Activated T-helper 1 cell treated with anti-CD3 and anti-CD28 coated beads, Interleukin-12 subunit alpha, Interleukin-12 subunit beta, Interleukin-2, Interleukin-4 antibody, amounts not matched to agents 30 ng/mL and 10 ng/mL and 1 ng/mL, durations not matched to agents 14 hours and 24 hours and 36 hours (primary cell): ENCODE measurements at regions not wholly inside any gene's neighbourhood (a gene's known extent, or its start where the extent isn't known, plus 50 kb on each side); places are given as distances from the start of the nearest gene placed in this dataset.

Experiments
- DNase-seq: peaks from one replicate; pipeline ENCODE4 v3.0.0; 2021; ENCODE audit warnings: low spot score
- H3K27ac Mint-ChIP-seq: one replicate; pipeline ENCODE4 v1.8.0; 2021; ENCODE audit warnings: mild to moderate bottlenecking, mixed read lengths
- H3K27me3 Mint-ChIP-seq: one replicate; pipeline ENCODE4 v1.8.0; 2022; ENCODE audit warnings: mild to moderate bottlenecking, moderate library complexity, mixed read lengths; ENCODE audit not compliant: insufficient read depth
- H3K36me3 Mint-ChIP-seq: one replicate; pipeline ENCODE4 v1.8.0; 2021; ENCODE audit warnings: low read depth, mixed read lengths
- H3K4me1 Mint-ChIP-seq: one replicate; pipeline ENCODE4 v1.8.0; 2021; ENCODE audit warnings: low read depth, mixed read lengths
- H3K4me3 Mint-ChIP-seq: one replicate; pipeline ENCODE4 v1.8.0; 2021; ENCODE audit warnings: mild to moderate bottlenecking, moderate library complexity, mixed read lengths
- H3K9me3 Mint-ChIP-seq: one replicate; pipeline ENCODE4 v1.8.0; 2021; ENCODE audit warnings: mixed read lengths
- intact Hi-C: fragments of 100-400 bp; cut with micrococcal nuclease; formaldehyde crosslinking; loops from one replicate; pipeline ENCODE4 v1.15.1; 2024

GRCh38 chr1:90204780-90205179, 209.9 kb downstream of the ZNF326 start:
- H3K27me3 Mint-ChIP-seq = no peaks in the 10 kb centered on the region
- H3K4me3 Mint-ChIP-seq = no peak overlapping the region
- intact Hi-C loops = no loop called here
- no peaks in the 10 kb centered on the region for H3K36me3 Mint-ChIP-seq
- H3K9me3 Mint-ChIP-seq = no peaks in the 10 kb centered on the region
- DNase-seq = no peak
- no peak overlapping the region for H3K27ac Mint-ChIP-seq
- H3K4me1 Mint-ChIP-seq = no peaks in the 10 kb centered on the region

- intact Hi-C loops = no loop called here
- Mint-ChIP-seq H3K4me1 (no peaks in the 10 kb centered on the region), H3K27ac (no peak overlapping the region), H3K9me3 (no peaks in the 10 kb centered on the region), H3K27me3 (no peaks in the 10 kb centered on the region), H3K4me3 (no peak overlapping the region), H3K36me3 (no peaks in the 10 kb centered on the region)
- no peak for DNase-seq
Observed at GRCh38 chr1:90204023-90204590, 209.2 kb downstream of the ZNF326 start.

DNA sequence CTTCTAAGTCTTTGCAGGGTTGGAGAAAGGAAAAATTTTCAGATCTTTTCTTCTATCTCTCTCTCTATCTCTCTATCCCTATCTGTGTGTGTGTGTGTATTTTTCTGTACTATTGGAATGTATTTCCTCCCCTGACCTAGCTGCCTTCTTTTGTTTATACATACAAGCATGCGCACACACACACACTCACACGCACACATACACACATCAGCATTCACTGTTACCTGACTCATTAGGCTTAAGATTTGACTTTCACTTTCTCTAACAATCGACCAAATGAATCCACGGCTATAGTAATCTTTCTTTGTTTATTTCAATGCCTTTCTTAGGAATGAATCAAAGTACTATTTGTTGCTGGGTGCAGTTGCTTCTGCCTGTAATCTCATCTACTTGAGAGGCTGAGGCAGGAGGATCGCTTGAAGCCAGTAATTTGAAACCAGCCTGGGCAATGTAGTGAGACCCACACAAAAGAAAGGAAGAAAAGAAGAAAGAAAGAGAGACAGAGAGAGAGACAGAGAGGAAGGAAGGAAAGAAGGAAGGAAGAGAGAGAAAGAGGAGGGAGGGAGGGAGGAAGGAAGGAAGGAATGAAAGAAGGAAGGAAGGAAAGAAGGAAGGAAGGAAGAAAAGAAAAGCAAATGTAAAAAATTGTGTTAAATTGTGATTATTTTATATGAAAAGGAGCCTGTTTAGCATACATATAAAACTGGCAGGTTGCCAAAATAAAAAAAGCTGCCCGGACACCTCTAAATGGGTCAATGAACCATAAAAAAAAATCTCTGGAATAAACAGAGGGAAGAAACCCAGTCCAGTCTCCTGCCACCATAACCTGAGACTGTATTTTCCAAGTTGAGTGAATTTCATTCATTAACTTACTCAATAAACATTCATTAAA, 206.8 kb downstream of the ZNF326 start:
- intact Hi-C loops = no loop called here
- DNase-seq = no peak
- H3K9me3 Mint-ChIP-seq = no peaks in the 10 kb centered on the region
- no peaks in the 10 kb centered on the region for H3K27me3 Mint-ChIP-seq
- no peak overlapping the region for H3K4me3 Mint-ChIP-seq
- no peaks in the 10 kb centered on the region for H3K36me3 Mint-ChIP-seq
- H3K4me1 Mint-ChIP-seq = no peaks in the 10 kb centered on the region
- no peak overlapping the region for H3K27ac Mint-ChIP-seq

DNA sequence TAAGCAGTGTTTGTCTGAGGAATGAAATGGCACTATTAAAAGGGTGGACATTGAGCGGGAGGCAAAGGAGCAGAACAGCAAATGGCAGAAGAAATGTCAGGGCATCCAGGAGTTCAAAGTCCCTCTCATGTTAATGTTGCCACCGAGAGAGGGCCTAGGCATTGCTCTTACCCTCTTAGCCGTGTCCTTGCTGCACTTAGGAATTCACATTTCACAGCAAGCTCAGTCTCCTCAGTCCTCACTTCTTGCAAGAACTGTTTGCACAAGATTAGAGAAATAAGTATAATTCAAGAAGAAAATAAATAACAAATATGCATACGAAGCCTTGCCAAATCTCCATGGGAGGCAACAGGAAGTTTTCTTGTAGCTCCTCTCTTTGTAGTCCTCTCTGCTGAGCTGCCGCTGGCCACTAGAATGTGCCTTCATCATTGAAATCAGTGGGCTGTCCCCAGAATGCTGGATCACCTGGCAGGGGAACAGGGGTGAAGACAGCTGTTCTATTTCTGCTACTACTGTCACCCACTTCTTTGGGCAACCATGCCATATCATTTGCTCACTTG, 205.8 kb downstream of the ZNF326 start:
- Mint-ChIP-seq H3K4me3 (no peak overlapping the region), H3K27ac (no peak overlapping the region), H3K36me3 (no peaks in the 10 kb centered on the region), H3K4me1 (no peaks in the 10 kb centered on the region), H3K27me3 (no peaks in the 10 kb centered on the region), H3K9me3 (no peaks in the 10 kb centered on the region)
- intact Hi-C loops = no loop called here
- no peak for DNase-seq

DNA sequence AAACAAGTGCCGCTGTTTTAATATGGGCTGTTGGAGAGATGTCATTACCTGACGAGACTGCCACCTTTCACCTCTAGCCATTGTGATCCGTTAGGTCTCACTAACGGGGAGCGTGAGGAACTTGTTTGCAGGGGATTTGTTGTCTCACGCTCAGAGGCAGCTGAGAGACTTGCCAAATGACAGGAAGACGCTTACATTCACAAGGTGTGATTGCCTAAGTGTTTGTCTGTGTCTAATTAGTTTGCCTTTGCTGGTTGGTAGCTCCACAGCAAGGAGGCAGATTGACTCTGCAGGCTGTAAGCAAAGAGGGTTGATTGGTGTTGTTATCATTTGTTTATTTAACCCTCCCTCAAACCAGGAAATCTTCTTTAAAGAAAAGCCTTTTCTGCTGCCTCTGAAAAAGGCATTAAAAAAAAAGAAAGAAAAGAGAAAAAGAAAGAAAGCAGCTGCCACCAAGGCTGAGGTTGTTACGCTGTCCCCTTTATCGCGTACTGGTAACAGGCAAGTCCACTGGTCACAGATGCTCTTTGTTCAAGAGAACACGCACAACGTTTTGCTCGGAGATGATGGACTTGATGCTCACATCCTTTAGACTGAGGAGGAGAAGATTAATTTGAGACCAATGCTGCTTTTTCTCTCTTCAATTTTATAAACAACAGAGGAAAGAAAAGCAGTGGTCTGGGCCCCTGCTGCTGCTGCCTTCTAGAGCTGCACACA, 203.9 kb downstream of the ZNF326 start:
- Mint-ChIP-seq H3K36me3 (no peaks in the 10 kb centered on the region), H3K4me3 (no peak overlapping the region), H3K27ac (no peak overlapping the region), H3K4me1 (no peaks in the 10 kb centered on the region), H3K9me3 (no peaks in the 10 kb centered on the region), H3K27me3 (no peaks in the 10 kb centered on the region)
- DNase-seq = no peak
- intact Hi-C loops = no loop called here

DNA sequence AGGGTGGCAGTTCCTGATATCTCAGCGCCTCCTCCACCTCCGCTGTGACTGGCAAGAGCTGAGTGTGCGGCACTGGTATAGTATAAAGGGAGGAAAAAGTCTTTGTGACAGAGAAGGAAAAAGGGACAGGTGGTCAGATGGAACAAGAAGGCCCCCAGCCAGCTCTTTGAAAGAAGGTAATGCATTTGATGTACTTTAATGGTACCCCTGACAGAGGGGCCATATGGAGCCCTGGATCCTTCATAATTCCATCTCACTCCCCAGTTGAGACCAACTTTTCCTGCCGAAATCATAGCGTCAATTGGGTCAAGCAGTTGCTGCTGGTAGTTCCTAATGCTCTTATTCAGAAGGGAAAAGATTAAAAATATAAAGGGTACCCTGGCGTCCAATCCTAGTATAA, 198.2 kb downstream of the ZNF326 start:
- Mint-ChIP-seq H3K4me1 (no peaks in the 10 kb centered on the region), H3K27ac (no peak overlapping the region), H3K36me3 (no peaks in the 10 kb centered on the region), H3K27me3 (no peaks in the 10 kb centered on the region), H3K9me3 (no peaks in the 10 kb centered on the region), H3K4me3 (no peak overlapping the region)
- intact Hi-C loops = no loop called here
- no peak for DNase-seq

DNA sequence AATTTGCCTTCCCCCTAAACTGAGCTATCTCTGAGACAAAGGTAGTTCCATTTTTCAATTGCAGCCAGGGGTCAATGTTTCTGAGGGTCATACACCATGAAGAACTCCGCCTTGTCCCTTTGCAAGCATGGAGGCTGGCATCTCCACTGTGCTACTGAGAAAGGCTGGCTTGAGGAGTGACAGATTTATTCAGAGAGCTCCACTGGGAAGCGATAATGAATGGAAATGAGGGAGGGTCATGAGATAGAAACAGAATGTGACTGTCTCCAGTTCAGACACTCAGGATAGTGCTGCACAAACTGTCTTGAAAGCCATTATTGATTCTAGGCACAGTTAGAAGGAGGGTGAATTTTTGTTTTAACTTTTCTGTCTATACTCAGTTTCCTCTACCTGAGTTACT, 197.5 kb downstream of the ZNF326 start:
- peaks cover 1% of the 10 kb centered on the region for H3K27me3 Mint-ChIP-seq
- H3K4me3 Mint-ChIP-seq = no peak overlapping the region
- no peak for DNase-seq
- intact Hi-C loops = no loop called here
- H3K36me3 Mint-ChIP-seq = no peaks in the 10 kb centered on the region
- no peaks in the 10 kb centered on the region for H3K4me1 Mint-ChIP-seq
- H3K9me3 Mint-ChIP-seq = no peaks in the 10 kb centered on the region
- H3K27ac Mint-ChIP-seq = no peak overlapping the region

DNA sequence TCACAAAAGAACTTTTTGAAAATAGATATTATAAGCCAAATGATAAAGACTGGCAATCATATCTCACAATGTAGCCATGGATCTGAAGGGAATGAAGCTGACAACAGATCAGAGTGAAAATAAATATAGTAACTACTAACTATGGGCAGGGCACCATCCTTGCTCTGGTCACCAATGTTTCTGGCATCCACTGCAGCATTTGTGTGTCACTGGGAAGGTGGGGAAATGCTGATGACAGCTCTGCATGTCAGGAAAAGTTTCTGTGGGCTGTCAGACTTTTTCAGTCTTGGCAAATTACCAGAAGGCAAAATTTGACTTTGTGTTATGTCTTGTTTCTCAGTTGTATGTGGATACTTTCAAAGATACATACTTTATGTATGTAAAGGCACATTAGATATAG, 195.6 kb downstream of the ZNF326 start:
- intact Hi-C loops = no loop called here
- no peaks in the 10 kb centered on the region for H3K9me3 Mint-ChIP-seq
- H3K4me3 Mint-ChIP-seq = no peak overlapping the region
- no peak overlapping the region for H3K27ac Mint-ChIP-seq
- no peak for DNase-seq
- no peaks in the 10 kb centered on the region for H3K36me3 Mint-ChIP-seq
- peaks cover 1% of the 10 kb centered on the region for H3K27me3 Mint-ChIP-seq
- H3K4me1 Mint-ChIP-seq = no peaks in the 10 kb centered on the region

GRCh38 chr1:90189889-90190288, 195.0 kb downstream of the ZNF326 start:
- no peak for DNase-seq
- no peak overlapping the region for H3K4me3 Mint-ChIP-seq
- no peaks in the 10 kb centered on the region for H3K4me1 Mint-ChIP-seq
- no peak overlapping the region for H3K27ac Mint-ChIP-seq
- intact Hi-C loops = no loop called here
- H3K27me3 Mint-ChIP-seq = peaks cover 1% of the 10 kb centered on the region
- H3K9me3 Mint-ChIP-seq = no peaks in the 10 kb centered on the region
- no peaks in the 10 kb centered on the region for H3K36me3 Mint-ChIP-seq

- DNase-seq = no peak
- H3K27ac Mint-ChIP-seq = no peak overlapping the region
- H3K27me3 Mint-ChIP-seq = peaks cover 1% of the 10 kb centered on the region
- no peak overlapping the region for H3K4me3 Mint-ChIP-seq
- H3K4me1 Mint-ChIP-seq = no peaks in the 10 kb centered on the region
- no peaks in the 10 kb centered on the region for H3K36me3 Mint-ChIP-seq
- intact Hi-C loops = no loop called here
- no peaks in the 10 kb centered on the region for H3K9me3 Mint-ChIP-seq
Observed at GRCh38 chr1:90187323-90187585, 192.3 kb downstream of the ZNF326 start.

GRCh38 chr1:90186506-90187322, 191.8 kb downstream of the ZNF326 start:
- intact Hi-C loops = no loop called here
- H3K27me3 Mint-ChIP-seq = peaks cover 1% of the 10 kb centered on the region

GRCh38 chr1:90176530-90176929, 181.6 kb downstream of the ZNF326 start:
- H3K27ac Mint-ChIP-seq = no peak overlapping the region
- no peaks in the 10 kb centered on the region for H3K36me3 Mint-ChIP-seq
- intact Hi-C loops = no loop called here

More at GRCh38 chr1:90186506-90187322, 191.8 kb downstream of the ZNF326 start:
- Mint-ChIP-seq H3K4me3 (no peak overlapping the region), H3K27ac (no peak overlapping the region), H3K9me3 (no peaks in the 10 kb centered on the region), H3K4me1 (no peaks in the 10 kb centered on the region), H3K36me3 (no peaks in the 10 kb centered on the region)
- DNase-seq = no peak

More at GRCh38 chr1:90176530-90176929, 181.6 kb downstream of the ZNF326 start:
- Mint-ChIP-seq H3K4me3 (no peak overlapping the region), H3K9me3 (no peaks in the 10 kb centered on the region), H3K27me3 (peaks cover 4% of the 10 kb centered on the region), H3K4me1 (no peaks in the 10 kb centered on the region)
- DNase-seq = no peak
